GM20000 (cell line): ENCODE measurements at regions not wholly inside any gene's neighbourhood (a gene's known extent, or its start where the extent isn't known, plus 50 kb on each side); places are given as distances from the start of the nearest gene placed in this dataset.

ENCODE experiments used
- DNase-seq: peaks from one replicate; pipeline ENCODE4 v3.0.0; 2012; ENCODE audit warnings: low spot score
- TF ChIP-seq, protein P1 (sequence below): IDR thresholded peaks from 2 replicates; pipeline ENCODE4 v1.5.1; 2012; ENCODE audit warnings: mild to moderate bottlenecking, control low read depth; ENCODE audit errors: extremely low read depth, missing control alignments

DNA sequence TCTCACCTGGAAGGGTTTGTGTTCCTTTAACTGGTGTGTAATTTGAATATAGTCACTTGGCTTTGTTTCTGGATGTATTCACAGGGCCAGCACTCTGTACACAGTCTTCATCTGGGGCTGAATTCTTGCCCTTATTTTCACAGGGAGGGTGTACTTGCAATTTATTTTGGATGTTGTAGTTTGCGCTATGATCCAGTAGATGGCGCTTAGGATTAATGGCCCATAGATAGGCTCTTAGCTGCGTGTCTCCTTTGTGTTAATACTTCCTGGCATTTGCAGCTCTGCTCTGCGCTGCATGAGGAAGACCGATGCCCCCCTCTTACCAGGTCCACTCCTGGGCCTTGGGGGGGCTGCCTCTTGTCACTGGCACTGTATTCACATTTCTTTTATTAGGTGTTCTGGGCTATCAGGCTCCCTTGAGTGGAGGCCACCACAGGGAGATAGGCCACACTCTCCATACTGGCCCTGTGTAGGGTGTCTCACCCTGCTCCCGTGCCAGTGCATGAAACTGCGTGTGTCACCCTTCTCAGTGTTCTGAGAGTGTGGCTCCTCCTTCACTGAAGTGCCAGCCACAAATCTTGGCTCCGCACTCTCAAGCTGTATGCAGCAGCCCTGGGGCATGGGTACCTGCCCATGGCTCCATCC, 562.2 kb downstream of the ZIC3 start:
- DNase-seq = peak; percentile 10
- TF ChIP-seq, protein P1, sequence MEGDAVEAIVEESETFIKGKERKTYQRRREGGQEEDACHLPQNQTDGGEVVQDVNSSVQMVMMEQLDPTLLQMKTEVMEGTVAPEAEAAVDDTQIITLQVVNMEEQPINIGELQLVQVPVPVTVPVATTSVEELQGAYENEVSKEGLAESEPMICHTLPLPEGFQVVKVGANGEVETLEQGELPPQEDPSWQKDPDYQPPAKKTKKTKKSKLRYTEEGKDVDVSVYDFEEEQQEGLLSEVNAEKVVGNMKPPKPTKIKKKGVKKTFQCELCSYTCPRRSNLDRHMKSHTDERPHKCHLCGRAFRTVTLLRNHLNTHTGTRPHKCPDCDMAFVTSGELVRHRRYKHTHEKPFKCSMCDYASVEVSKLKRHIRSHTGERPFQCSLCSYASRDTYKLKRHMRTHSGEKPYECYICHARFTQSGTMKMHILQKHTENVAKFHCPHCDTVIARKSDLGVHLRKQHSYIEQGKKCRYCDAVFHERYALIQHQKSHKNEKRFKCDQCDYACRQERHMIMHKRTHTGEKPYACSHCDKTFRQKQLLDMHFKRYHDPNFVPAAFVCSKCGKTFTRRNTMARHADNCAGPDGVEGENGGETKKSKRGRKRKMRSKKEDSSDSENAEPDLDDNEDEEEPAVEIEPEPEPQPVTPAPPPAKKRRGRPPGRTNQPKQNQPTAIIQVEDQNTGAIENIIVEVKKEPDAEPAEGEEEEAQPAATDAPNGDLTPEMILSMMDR = no peak

- TF ChIP-seq, protein P1 = no peak
- DNase-seq = peak; percentile 1
Observed at GRCh38 chrX:138150709-138151108, 560.8 kb downstream of the FGF13 start.

DNA sequence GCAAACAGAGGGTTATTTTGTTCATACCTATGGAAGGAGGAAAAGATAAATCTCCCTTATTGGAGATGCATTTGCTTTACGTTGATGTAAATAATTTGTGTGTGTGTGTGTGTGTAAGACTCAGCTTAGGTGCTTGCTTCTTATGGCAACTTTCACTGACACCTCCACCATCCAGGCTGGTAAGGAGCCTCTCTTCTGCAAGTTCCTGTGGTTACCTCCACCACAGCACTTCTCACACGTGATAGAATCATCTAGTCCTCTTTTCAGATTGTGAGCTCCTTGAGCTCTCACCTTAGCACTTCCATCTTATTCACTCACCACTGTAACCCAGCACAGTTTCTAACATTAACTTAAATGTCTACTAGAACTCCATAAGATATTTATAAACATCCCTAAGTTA, 553.7 kb downstream of the FGF13 start:
- DNase-seq = no peak
- TF ChIP-seq, protein P1 = no peak

DNA sequence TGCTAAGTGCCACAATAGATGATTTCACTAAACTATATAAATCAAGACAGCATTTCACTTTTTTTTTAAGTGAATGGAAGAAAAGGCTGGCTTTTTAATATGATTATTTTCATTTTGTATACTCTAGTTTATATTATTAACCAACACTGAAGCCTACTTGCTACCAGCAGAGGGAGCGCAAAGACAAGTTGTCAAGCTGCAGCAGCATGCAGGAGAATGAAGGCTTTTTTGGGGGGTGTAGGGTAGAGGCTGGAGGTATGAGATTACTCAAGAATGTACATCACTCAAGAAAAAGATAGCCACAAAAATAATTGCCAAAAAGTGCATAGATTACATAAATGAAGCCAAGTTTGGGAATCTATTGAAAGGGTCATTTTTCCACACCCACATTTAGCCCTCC, 519.5 kb downstream of the FGF13 start:
- DNase-seq = no peak
- TF ChIP-seq, protein P1 = no peak

GRCh38 chrX:138229718-138230117, 481.8 kb downstream of the FGF13 start:
- TF ChIP-seq, protein P1 = no peak
- DNase-seq = no peak

- DNase-seq = no peak
- TF ChIP-seq, protein P1 = no peak
Observed at GRCh38 chrX:138240266-138240665, 471.3 kb downstream of the FGF13 start.

DNA sequence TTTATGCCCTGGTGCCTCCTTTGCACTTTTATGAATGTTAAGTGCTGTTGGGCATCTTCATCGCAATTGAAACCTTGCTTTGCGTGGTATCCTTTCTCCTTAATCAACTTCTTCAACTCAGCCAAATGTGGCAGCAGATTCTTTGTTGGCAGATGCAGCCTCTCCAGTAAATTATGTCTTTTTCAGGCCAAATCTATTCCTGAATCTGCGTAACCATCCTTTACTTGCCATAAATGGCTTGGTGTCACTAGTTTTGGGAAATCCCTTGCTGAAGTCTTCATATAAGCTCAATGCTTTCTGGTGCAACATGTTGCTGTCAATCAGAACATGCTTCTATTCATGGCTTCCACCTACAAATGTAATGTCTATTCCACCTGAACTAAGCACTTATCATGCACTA, 457.5 kb downstream of the FGF13 start:
- DNase-seq = no peak
- TF ChIP-seq, protein P1 = no peak
